GM12878 (cell line): ENCODE measurements at regions not wholly inside any gene's neighbourhood (a gene's known extent, or its start where the extent isn't known, plus 50 kb on each side); places are given as distances from the start of the nearest gene placed in this dataset.

ENCODE experiments used
- ATAC-seq: fragments of 200-7000 bp; cut with Tn5 transposase; 3 replicates; pipeline ENCODE4 v1.9.1; 2020; ENCODE audit warnings: mild to moderate bottlenecking, moderate library complexity
- BruUV-seq: library from RNA; stranded (reverse); fragments of 400-500 nt; replicated peaks from 2 replicates; lab custom pipeline; 2021; lab: Mats Ljungman, UMichigan
- CTCF ChIA-PET: fragments of 300-600 bp; sonication (Branson Sonifier 250); formaldehyde crosslinking; extraction: SDS; loops from one replicate; lab custom pipeline; 2021; ENCODE audit warnings: inconsistent platforms; lab: Yijun Ruan, JAX
- POLR2A ChIA-PET: fragments of 350-600 bp; formaldehyde crosslinking; extraction: SDS; loops from one replicate; lab custom pipeline; 2021; ENCODE audit warnings: inconsistent platforms; lab: Charles Lee
- RAD21 ChIA-PET: fragments of 300-600 bp; sonication (Branson Sonifier 250); formaldehyde crosslinking; loops from one replicate; lab custom pipeline; 2023; ENCODE audit warnings: antibody characterized with exemption; ENCODE audit not compliant: unreplicated experiment; lab: Charles Lee
- SMC1A ChIA-PET: fragments of 300-600 bp; sonication (Branson Sonifier 250); formaldehyde crosslinking; loops from one replicate; lab custom pipeline; 2023; ENCODE audit not compliant: unreplicated experiment, uncharacterized antibody; lab: Charles Lee
- DNase-seq: peaks from one replicate; pipeline ENCODE4 v3.0.0-alpha.2; 2011; ENCODE audit warnings: low read depth, low spot score
- FAIRE-seq: peaks from 3 replicates; lab custom pipeline; 2011; peaks lifted over from hg19 to GRCh38; lab: Jason Lieb, UNC
- H2AFZ ChIP-seq: 2 replicates; pipeline ENCODE4 v1.6.0; 2011; ENCODE audit warnings: low read depth, low read length, control low read depth; ENCODE audit not compliant: control insufficient read depth
- H3K27ac ChIP-seq: 2 replicates; pipeline ENCODE4 v1.5.1; 2011; ENCODE audit warnings: control low read depth; ENCODE audit not compliant: control insufficient read depth, insufficient read depth
- H3K27me3 ChIP-seq, 2 experiments: replicated peaks in 1 of 2; 2 replicates each; pipeline versions ENCODE4 v1.6.0 to v1.6.1; 2011; ENCODE audit warnings: low read length in 1 of 2; ENCODE audit not compliant: control insufficient read depth in 2 of 2, insufficient read depth in 2 of 2
- H3K36me3 ChIP-seq, 2 experiments: 2 replicates each; pipeline ENCODE4 v1.5.1; 2011; ENCODE audit warnings: low read length in 1 of 2; ENCODE audit not compliant: control insufficient read depth in 2 of 2, insufficient read depth in 2 of 2
- H3K4me1 ChIP-seq: 2 replicates; pipeline ENCODE4 v1.6.1; 2011; ENCODE audit warnings: mild to moderate bottlenecking, low read length, moderate library complexity, mixed read lengths; ENCODE audit not compliant: control insufficient read depth, insufficient read depth
- H3K4me2 ChIP-seq: 2 replicates; pipeline ENCODE4 v1.6.0; 2011; ENCODE audit warnings: control low read depth; ENCODE audit not compliant: control insufficient read depth, insufficient read depth
- H3K4me3 ChIP-seq: fragments of 200-600 bp; sonication (generic); 2 replicates; pipeline ENCODE4 v1.5.1; 2016
- H3K79me2 ChIP-seq: 2 replicates; pipeline ENCODE4 v1.6.0; 2011; ENCODE audit warnings: low read length; ENCODE audit not compliant: control insufficient read depth, insufficient read depth
- H3K9ac ChIP-seq: 2 replicates; pipeline ENCODE4 v1.8.0; 2011; ENCODE audit warnings: low read length, control low read depth, mixed read lengths; ENCODE audit not compliant: control insufficient read depth, insufficient read depth
- H3K9me3 ChIP-seq: replicated peaks from 3 replicates; pipeline ENCODE4 v1.5.1; 2011; ENCODE audit warnings: mild to moderate bottlenecking, low read length; ENCODE audit not compliant: control insufficient read depth, insufficient read depth
- H4K20me1 ChIP-seq: 2 replicates; pipeline ENCODE4 v1.6.0; 2011; ENCODE audit not compliant: control insufficient read depth, insufficient read depth
- BCLAF1 ChIP-seq: fragments of 450-650 bp; IDR thresholded peaks from 2 replicates; pipeline ENCODE4 v1.6.1; 2017; ENCODE audit warnings: antibody characterized with exemption, mild to moderate bottlenecking, moderate library complexity
- CREM ChIP-seq: IDR thresholded peaks from 2 replicates; pipeline ENCODE4 v1.6.1; 2014; ENCODE audit warnings: antibody characterized with exemption, low read depth
- FOXM1 ChIP-seq: IDR thresholded peaks from 2 replicates; pipeline ENCODE4 v1.6.1; 2012; ENCODE audit warnings: low read depth, mild to moderate bottlenecking, inconsistent platforms, low read length, moderate library complexity
- HDGF ChIP-seq: fragments of 450-650 bp; IDR thresholded peaks from 2 replicates; pipeline ENCODE4 v1.6.1; 2016; ENCODE audit warnings: antibody characterized with exemption
- IRF5 ChIP-seq: fragments of 450-650 bp; IDR thresholded peaks from 2 replicates; pipeline ENCODE4 v1.6.1; 2017; ENCODE audit warnings: borderline replicate concordance
- MTA3 ChIP-seq: IDR thresholded peaks from 2 replicates; pipeline ENCODE4 v1.6.1; 2012; ENCODE audit warnings: low read length, inconsistent platforms, borderline replicate concordance
- MXI1 ChIP-seq: fragments of 150-350 bp; IDR thresholded peaks from 2 replicates; pipeline ENCODE4 v1.6.1; 2011; ENCODE audit warnings: low read depth, mild to moderate bottlenecking, inconsistent platforms, low read length, improper control_type of control experiment
- NR2C2 ChIP-seq: IDR thresholded peaks from 2 replicates; pipeline ENCODE4 v1.6.1; 2011; ENCODE audit warnings: borderline replicate concordance, low read depth; ENCODE audit not compliant: control insufficient read depth, insufficient read length
- PAX8 ChIP-seq: fragments of 450-650 bp; IDR thresholded peaks from 2 replicates; pipeline ENCODE4 v1.6.1; 2017; ENCODE audit warnings: mild to moderate bottlenecking, moderate library complexity
- POU2F2 ChIP-seq: IDR thresholded peaks from 3 replicates; pipeline ENCODE4 v1.6.1; 2011; ENCODE audit warnings: low read depth, mild to moderate bottlenecking, low read length, borderline replicate concordance
- PRDM15 ChIP-seq: fragments of 450-650 bp; formaldehyde crosslinking; IDR thresholded peaks from 2 replicates; pipeline ENCODE4 v1.4.0; 2020; ENCODE audit warnings: mild to moderate bottlenecking, moderate library complexity
- RELA ChIP-seq: fragments of 450-650 bp; IDR thresholded peaks from 2 replicates; pipeline ENCODE4 v1.8.0; 2014; ENCODE audit warnings: borderline replicate concordance; ENCODE audit not compliant: partially characterized antibody
- ZNF24 ChIP-seq: fragments of 450-650 bp; IDR thresholded peaks from 2 replicates; pipeline ENCODE4 v1.6.1; 2017; ENCODE audit warnings: antibody characterized with exemption, mild to moderate bottlenecking
- ZNF274 ChIP-seq: IDR thresholded peaks from one replicate; pipeline ENCODE4 v1.8.0; 2011; ENCODE audit not compliant: insufficient read length, insufficient read depth
- WGBS: methylation state at CpG from one replicate; pipeline ENCODE4 v1.1.6; 2016; ENCODE audit warnings: low lambda C conversion rate; ENCODE audit not compliant: insufficient replicate concordance, insufficient coverage; ENCODE audit errors: missing lambda C conversion rate; 5-methylcytosine and 5-hydroxymethylcytosine counted together
- in situ Hi-C: fragments of 300-500 bp; cut with MboI; formaldehyde crosslinking; loops from 9 replicates; pipeline ENCODE4 v1.14.3; 2018; ENCODE audit warnings: mixed read lengths
- intact Hi-C: fragments of 100-400 bp; cut with micrococcal nuclease; formaldehyde crosslinking; loops from one replicate; pipeline ENCODE4 v1.14.2; 2022; ENCODE audit not compliant: unreplicated experiment

GRCh38 chr6:54440549-54440948 is 132.3 kb downstream of the TINAG start:
- BruUV-seq: no TSS peak
- ChIA-PET CTCF (no interaction called here), SMC1A (no interaction called here), POLR2A (no interaction called here), RAD21 (no interaction called here)
- TF ChIP-seq ZNF274 (no peak), PRDM15 (CRISPR knock-in tag) (no peak), NR2C2 (no peak), FOXM1 (no peak), PAX8 (no peak), IRF5 (no peak), RELA (no peak), ZNF24 (no peak), POU2F2 (no peak), CREM (no peak), MTA3 (no peak), BCLAF1 (no peak), MXI1 (no peak), HDGF (no peak)
- H3K36me3 ChIP-seq: no peaks in the 10 kb centered on the region
- FAIRE-seq (no peak), ATAC-seq (no peak), DNase-seq (no peak)
- in situ Hi-C loops: no loop called here
- no peak overlapping the region for H3K4me2 ChIP-seq
- H2AFZ ChIP-seq: no peak overlapping the region
- intact Hi-C loops: no loop called here
- no peak overlapping the region for H3K9ac ChIP-seq
- H4K20me1 ChIP-seq: no peaks in the 10 kb centered on the region
- H3K9me3 ChIP-seq: no peaks in the 10 kb centered on the region
- no peak overlapping the region for H3K27ac ChIP-seq
- no peaks in the 10 kb centered on the region for H3K79me2 ChIP-seq
- WGBS: 0% methylated on average over 2 of the region's 2 CpGs
- H3K4me1 ChIP-seq: no peaks in the 10 kb centered on the region
- no peaks in the 10 kb centered on the region for H3K27me3 ChIP-seq
- H3K4me3 ChIP-seq: no peak overlapping the region
